ENCODE measurements at regions not wholly inside any gene's neighbourhood (a gene's known extent, or its start where the extent isn't known, plus 50 kb on each side); places are given as distances from the start of the nearest gene placed in this dataset.

DNA sequence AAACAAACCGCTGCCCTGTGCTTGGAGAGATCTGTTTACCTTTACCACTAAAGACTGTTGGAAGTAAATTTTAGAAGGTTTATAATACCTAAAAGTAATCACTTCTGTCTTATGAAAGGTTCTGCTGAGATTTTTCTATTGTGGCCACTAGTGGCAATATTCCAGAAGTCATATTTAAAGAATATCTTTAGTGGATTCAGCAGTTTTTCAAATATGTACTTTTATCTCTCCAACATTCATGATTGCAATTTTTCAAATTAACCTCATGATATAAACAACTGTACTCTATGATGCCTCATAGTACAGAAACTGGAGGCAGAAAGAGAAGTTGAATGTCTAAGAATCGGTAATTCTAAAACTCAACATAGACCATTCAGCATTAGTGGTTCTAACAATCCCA, 53.2 kb upstream of the USPL1 start:
- no peak for TF ChIP-seq CTCF (IDR thresholded peaks at IDR 0.05)
- no peak for TF ChIP-seq POLR2A (IDR thresholded peaks at IDR 0.05)
- intact Hi-C loops (cut with DNase I) = no loop called here
- Histone ChIP-seq H3K27me3 (no peaks in the 10 kb centered on the region), H3K4me3 (no peak overlapping the region), H3K9me3 (replicated peaks in 1 of 3) (no peaks in the 10 kb centered on the region), H3K27ac (no peak overlapping the region), H3K4me1 (replicated peaks in 1 of 2) (peaks cover 0 to 3% of the 10 kb centered on the region in 2 donors), H3K36me3 (replicated peaks in 1 of 2) (no peaks in the 10 kb centered on the region)
- DNase-seq = no peak
- 79 to 95% (median 94%) methylated on average over 2 of the region's 2 CpGs for WGBS, 4 donors

DNA sequence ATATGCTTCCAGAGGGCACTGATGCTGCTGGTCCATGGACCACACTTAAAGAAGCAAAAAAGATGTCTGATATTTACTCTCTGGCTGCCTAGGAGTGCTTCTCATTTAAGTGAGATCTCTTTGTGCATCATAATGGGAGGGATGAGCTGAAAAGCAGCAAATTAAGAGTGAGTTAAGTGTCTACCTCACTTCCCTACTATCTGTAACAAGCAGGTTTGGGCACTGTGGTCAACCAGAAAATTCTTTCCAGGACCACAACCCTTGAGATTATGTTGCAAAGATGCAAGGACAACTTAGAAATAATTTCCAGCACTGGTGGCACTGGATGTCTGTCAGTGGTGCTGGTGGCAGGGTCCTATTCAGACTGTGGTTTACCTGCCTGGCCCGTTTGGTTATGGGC, 52.1 kb upstream of the USPL1 start:
- Histone ChIP-seq H3K27ac (no peak overlapping the region), H3K4me1 (replicated peaks in 1 of 2) (peaks cover 5 to 13% of the 10 kb centered on the region in 2 donors), H3K36me3 (replicated peaks in 1 of 2) (no peaks in the 10 kb centered on the region), H3K27me3 (no peaks in the 10 kb centered on the region), H3K9me3 (replicated peaks in 1 of 3) (no peaks in the 10 kb centered on the region), H3K4me3 (no peak overlapping the region)
- WGBS, 4 donors = 74 to 100% (median 87%) methylated on average over 1 of the region's 1 CpG
- TF ChIP-seq CTCF (IDR thresholded peaks at IDR 0.05) (no peak), POLR2A (IDR thresholded peaks at IDR 0.05) (no peak)
- no peak for DNase-seq
- intact Hi-C loops (cut with DNase I) = no loop called here

DNA sequence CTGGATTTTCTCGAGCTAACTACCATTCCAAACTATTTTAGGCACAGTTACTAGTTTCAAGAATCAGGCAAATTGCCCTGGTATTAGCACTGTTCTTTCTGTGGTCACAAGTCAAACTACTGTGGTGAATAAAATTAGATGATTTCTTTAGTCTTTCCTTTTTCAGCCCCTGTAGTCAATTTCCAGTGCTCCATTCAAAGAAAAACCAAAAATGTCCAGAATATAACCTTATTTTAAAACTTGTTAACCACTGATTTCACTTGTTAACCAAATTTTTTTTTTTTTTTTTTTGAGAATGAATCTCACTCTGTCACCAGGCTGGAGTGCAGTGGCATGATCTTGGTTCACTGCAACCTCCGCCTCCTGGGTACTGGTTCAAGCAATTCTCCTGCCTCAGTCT, 50.6 kb upstream of the USPL1 start:
- 85 to 91% (median 91%) methylated on average over 2 of the region's 2 CpGs for WGBS, 4 donors
- H3K27me3 ChIP-seq = no peaks in the 10 kb centered on the region
- TF ChIP-seq CTCF (IDR thresholded peaks at IDR 0.05) (no peak), POLR2A (IDR thresholded peaks at IDR 0.05) (no peak)
- no peak overlapping the region for H3K4me3 ChIP-seq
- H3K9me3 ChIP-seq (replicated peaks in 1 of 3) = no peaks in the 10 kb centered on the region
- H3K27ac ChIP-seq = no peak overlapping the region
- peaks cover 6 to 23% of the 10 kb centered on the region in 2 donors for H3K4me1 ChIP-seq (replicated peaks in 1 of 2)
- intact Hi-C loops (cut with DNase I) = no loop called here
- no peaks in the 10 kb centered on the region for H3K36me3 ChIP-seq (replicated peaks in 1 of 2)
- no peak for DNase-seq
